ENCODE measurements at regions not wholly inside any gene's neighbourhood (a gene's known extent, or its start where the extent isn't known, plus 50 kb on each side); places are given as distances from the start of the nearest gene placed in this dataset.

- no peak overlapping the region for H2BK20ac ChIP-seq (ENCODE audit: low read length)
- no peak overlapping the region for H3K14ac ChIP-seq (ENCODE audit: insufficient read length)
- no peak overlapping the region for H2BK12ac ChIP-seq (ENCODE audit: low read depth, low read length)
- no peak overlapping the region for H3K4ac ChIP-seq (replicated peaks; ENCODE audit: insufficient read length, low read depth, low read length)
- H3K23ac ChIP-seq (ENCODE audit: insufficient read length): no peak overlapping the region
- POLR2A ChIA-PET (ENCODE audit: partially characterized antibody): interaction anchor here (1.2 kb wide), 1 partner anchor 21 kb away, joined by 3 read pairs; no protein-coding TSS in a partner anchor
- no peak overlapping the region for H3K56ac ChIP-seq (replicated peaks; ENCODE audit: insufficient read length, low read depth, low read length)
- no peak overlapping the region for H3K4me2 ChIP-seq (ENCODE audit: insufficient read depth in 1 of 2, low read depth in 2 of 2, low read length in 2 of 2)
- H2BK5ac ChIP-seq (ENCODE audit: low read depth, low read length): no peak overlapping the region
- H3K4me1 ChIP-seq (replicated peaks in 1 of 4; ENCODE audit: control insufficient read depth in 3 of 4, insufficient read depth in 4 of 4, low read length in 3 of 4): no peaks in the 10 kb centered on the region
- no peaks in the 10 kb centered on the region for H4K20me1 ChIP-seq (replicated peaks in 1 of 2; ENCODE audit: control insufficient read depth in 1 of 2, insufficient read depth in 2 of 2, low read length in 2 of 2)
- no peak overlapping the region for H4K5ac ChIP-seq (ENCODE audit: insufficient read length, low read depth, low read length)
- no peak overlapping the region for H2BK15ac ChIP-seq (ENCODE audit: low read length)
- H3K18ac ChIP-seq (ENCODE audit: extremely low read depth, low read length): no peak overlapping the region
- H3K27me3 ChIP-seq (replicated peaks in 1 of 4; ENCODE audit: control insufficient read depth in 3 of 4, extremely low read depth in 1 of 4, insufficient read depth in 3 of 4, low read length in 3 of 4): no peaks in the 10 kb centered on the region
- no peaks in the 10 kb centered on the region for H3K79me1 ChIP-seq (ENCODE audit: low read depth, low read length)
- H2BK120ac ChIP-seq (replicated peaks; ENCODE audit: low read depth, low read length): no peak overlapping the region
- H3K9me3 ChIP-seq (ENCODE audit: insufficient read depth in 2 of 2, low read depth in 1 of 2, low read length in 1 of 2): peaks cover 4 to 9% of the 10 kb centered on the region in 2 experiments; a peak in 3 of 4 replicates
- no peak for DNase-seq (ENCODE audit: low read depth in 1 of 2, low spot score in 2 of 2)
- no peak for FAIRE-seq
- H3K4me3 ChIP-seq (ENCODE audit: extremely low read depth in 1 of 4, insufficient read depth in 2 of 4, low read depth in 3 of 4, low read length in 4 of 4): no peak overlapping the region
- no peak overlapping the region for H3K27ac ChIP-seq (ENCODE audit: low read depth, low read length)
- H2AK5ac ChIP-seq (ENCODE audit: low read depth, low read length): no peak overlapping the region
- no peaks in the 10 kb centered on the region for H3K23me2 ChIP-seq (ENCODE audit: low read depth, low read length)
- no peak overlapping the region for H4K91ac ChIP-seq (replicated peaks; ENCODE audit: insufficient read length, low read length)
- no peak overlapping the region for H3K9ac ChIP-seq (replicated peaks in 1 of 4; ENCODE audit: extremely low read depth in 1 of 4, low read depth in 3 of 4, low read length in 3 of 4)
- CTCF ChIA-PET (ENCODE audit: partially characterized antibody): interaction anchor here (0.9 to 3.4 kb wide), 4 partner anchors 17 to 260 kb away, joined by 3 to 12 read pairs (median 4); no protein-coding TSS in a partner anchor
- no peak overlapping the region for H4K8ac ChIP-seq (ENCODE audit: extremely low read depth, insufficient read depth, low read length)
- H2AFZ ChIP-seq (ENCODE audit: low read length): no peak overlapping the region
- no peaks in the 10 kb centered on the region for H3K36me3 ChIP-seq (ENCODE audit: control insufficient read depth in 2 of 4, insufficient read depth in 4 of 4, low read length in 3 of 4)
- WGBS, 2 experiments (ENCODE audit: extremely low coverage in 1 of 2, insufficient coverage in 1 of 2, insufficient read length in 1 of 2, insufficient replicate concordance in 2 of 2, low coverage in 1 of 2, low lambda C conversion rate in 2 of 2, missing lambda C conversion rate in 1 of 2): 93% methylated on average over 2 of the region's 2 CpGs; no CpG with 5 or more reads in 1 of the 2 experiments
- no peaks in the 10 kb centered on the region for H3K79me2 ChIP-seq (ENCODE audit: control insufficient read depth in 1 of 2, insufficient read depth in 2 of 2, low read length in 2 of 2)
- TF ChIP-seq CHD2 (IDR thresholded peaks at IDR 0.05; ENCODE audit: low read length) (no peak), RXRA (IDR thresholded peaks at IDR 0.05; ENCODE audit: insufficient read depth, low read depth, low read length) (no peak), SIRT6 (IDR thresholded peaks at IDR 0.05; ENCODE audit: low read length) (no peak), BACH1 (IDR thresholded peaks at IDR 0.05; ENCODE audit: low read length) (no peak)
These were observed 129.7 kb upstream of the FRMD4A start for GRCh38 chr10:14460447-14460846.

Data from H1 (cell line).